SK-N-SH treated with all-trans-retinoic acid at 6 μM for 48 hours (cell line): ENCODE measurements at regions not wholly inside any gene's neighbourhood (a gene's known extent, or its start where the extent isn't known, plus 50 kb on each side); places are given as distances from the start of the nearest gene placed in this dataset.

Source experiments
- ATAC-seq: fragments of 200-7000 bp; cut with Tn5 transposase; 3 replicates; pipeline ENCODE4 v1.9.1; 2020; ENCODE audit warnings: mild to moderate bottlenecking, moderate library complexity
- ARNTL ChIP-seq: fragments of 450-650 bp; formaldehyde crosslinking; IDR thresholded peaks from 2 replicates; pipeline ENCODE4 v1.5.0; 2020; ENCODE audit warnings: low read depth, mild to moderate bottlenecking, moderate library complexity, borderline replicate concordance
- BACH2 ChIP-seq: fragments of 250-450 bp; sonication (Bioruptor Pico); IDR thresholded peaks from 2 replicates; pipeline ENCODE4 v1.9.0; 2021; ENCODE audit warnings: mild to moderate bottlenecking, borderline replicate concordance
- CSDC2 ChIP-seq: fragments of 250-450 bp; sonication (Bioruptor Pico); IDR thresholded peaks from 2 replicates; pipeline ENCODE4 v1.5.0; 2020; ENCODE audit warnings: mild to moderate bottlenecking, moderate library complexity
- CSRNP3 ChIP-seq: fragments of 250-450 bp; sonication (Bioruptor Pico); IDR thresholded peaks from 2 replicates; pipeline ENCODE4 v1.5.1; 2021; ENCODE audit warnings: mild to moderate bottlenecking, moderate library complexity
- ESRRG ChIP-seq: fragments of 250-450 bp; sonication (Bioruptor Pico); IDR thresholded peaks from 2 replicates; pipeline ENCODE4 v1.6.1; 2021; ENCODE audit warnings: mild to moderate bottlenecking
- GLIS3 ChIP-seq: fragments of 250-450 bp; sonication (Bioruptor Pico); IDR thresholded peaks from 2 replicates; pipeline ENCODE4 v1.5.0; 2020; ENCODE audit warnings: mild to moderate bottlenecking, moderate library complexity
- ISL1 ChIP-seq: fragments of 250-450 bp; sonication (Bioruptor Pico); IDR thresholded peaks from 2 replicates; pipeline ENCODE4 v2.1.2; 2022; ENCODE audit warnings: mild to moderate bottlenecking, moderate library complexity
- OSR1 ChIP-seq: fragments of 250-450 bp; sonication (Bioruptor Pico); IDR thresholded peaks from 2 replicates; pipeline ENCODE4 v1.8.0; 2022; ENCODE audit warnings: moderate library complexity, mild to moderate bottlenecking, inconsistent platforms
- PATZ1 ChIP-seq: fragments of 250-450 bp; sonication (Bioruptor Pico); IDR thresholded peaks from 2 replicates; pipeline ENCODE4 v1.8.0; 2020; ENCODE audit warnings: mild to moderate bottlenecking, moderate library complexity, borderline replicate concordance
- POU6F1 ChIP-seq: fragments of 250-450 bp; sonication (Bioruptor Pico); IDR thresholded peaks from 2 replicates; pipeline ENCODE4 v1.8.0; 2021; ENCODE audit warnings: low read depth, mild to moderate bottlenecking, moderate library complexity, borderline replicate concordance
- PPARA ChIP-seq: fragments of 250-450 bp; sonication (Bioruptor Pico); IDR thresholded peaks from 2 replicates; pipeline ENCODE4 v1.5.0; 2020; ENCODE audit warnings: mild to moderate bottlenecking, borderline replicate concordance
- RARB ChIP-seq: fragments of 250-450 bp; sonication (Bioruptor Pico); IDR thresholded peaks from 2 replicates; pipeline ENCODE4 v1.8.0; 2021; ENCODE audit warnings: mild to moderate bottlenecking, moderate library complexity
- TCF4 ChIP-seq: fragments of 250-450 bp; sonication (Bioruptor Pico); IDR thresholded peaks from 2 replicates; pipeline ENCODE4 v1.8.0; 2021; ENCODE audit warnings: mild to moderate bottlenecking, moderate library complexity, borderline replicate concordance
- ZNF565 ChIP-seq: fragments of 450-650 bp; formaldehyde crosslinking; conservative IDR thresholded peaks from 2 replicates; pipeline ENCODE4 v1.5.0; 2020; ENCODE audit warnings: low read depth, mild to moderate bottlenecking, moderate library complexity
- ZNF8 ChIP-seq: fragments of 450-650 bp; formaldehyde crosslinking; IDR thresholded peaks from 2 replicates; pipeline ENCODE4 v1.5.0; 2020; ENCODE audit warnings: mild to moderate bottlenecking, moderate library complexity
- TF ChIP-seq, protein P1 (sequence below): fragments of 250-450 bp; sonication (Bioruptor Pico); IDR thresholded peaks from 2 replicates; pipeline ENCODE4 v1.5.0; 2020; ENCODE audit warnings: mild to moderate bottlenecking, moderate library complexity
- TF ChIP-seq, protein P2 (sequence below): fragments of 250-450 bp; sonication (Bioruptor Pico); IDR thresholded peaks from 2 replicates; pipeline ENCODE4 v1.5.1; 2020; ENCODE audit warnings: low read depth, mild to moderate bottlenecking, moderate library complexity

- TF ChIP-seq PATZ1 (CRISPR knock-in tag) (no peak), GLIS3 (CRISPR knock-in tag) (no peak), OSR1 (CRISPR knock-in tag) (no peak), CSRNP3 (CRISPR knock-in tag) (no peak), ESRRG (CRISPR knock-in tag) (no peak), ARNTL (no peak), POU6F1 (CRISPR knock-in tag) (no peak), BACH2 (CRISPR knock-in tag) (no peak), ZNF565 (CRISPR knock-in tag) (no peak)
- TF ChIP-seq, protein P1, sequence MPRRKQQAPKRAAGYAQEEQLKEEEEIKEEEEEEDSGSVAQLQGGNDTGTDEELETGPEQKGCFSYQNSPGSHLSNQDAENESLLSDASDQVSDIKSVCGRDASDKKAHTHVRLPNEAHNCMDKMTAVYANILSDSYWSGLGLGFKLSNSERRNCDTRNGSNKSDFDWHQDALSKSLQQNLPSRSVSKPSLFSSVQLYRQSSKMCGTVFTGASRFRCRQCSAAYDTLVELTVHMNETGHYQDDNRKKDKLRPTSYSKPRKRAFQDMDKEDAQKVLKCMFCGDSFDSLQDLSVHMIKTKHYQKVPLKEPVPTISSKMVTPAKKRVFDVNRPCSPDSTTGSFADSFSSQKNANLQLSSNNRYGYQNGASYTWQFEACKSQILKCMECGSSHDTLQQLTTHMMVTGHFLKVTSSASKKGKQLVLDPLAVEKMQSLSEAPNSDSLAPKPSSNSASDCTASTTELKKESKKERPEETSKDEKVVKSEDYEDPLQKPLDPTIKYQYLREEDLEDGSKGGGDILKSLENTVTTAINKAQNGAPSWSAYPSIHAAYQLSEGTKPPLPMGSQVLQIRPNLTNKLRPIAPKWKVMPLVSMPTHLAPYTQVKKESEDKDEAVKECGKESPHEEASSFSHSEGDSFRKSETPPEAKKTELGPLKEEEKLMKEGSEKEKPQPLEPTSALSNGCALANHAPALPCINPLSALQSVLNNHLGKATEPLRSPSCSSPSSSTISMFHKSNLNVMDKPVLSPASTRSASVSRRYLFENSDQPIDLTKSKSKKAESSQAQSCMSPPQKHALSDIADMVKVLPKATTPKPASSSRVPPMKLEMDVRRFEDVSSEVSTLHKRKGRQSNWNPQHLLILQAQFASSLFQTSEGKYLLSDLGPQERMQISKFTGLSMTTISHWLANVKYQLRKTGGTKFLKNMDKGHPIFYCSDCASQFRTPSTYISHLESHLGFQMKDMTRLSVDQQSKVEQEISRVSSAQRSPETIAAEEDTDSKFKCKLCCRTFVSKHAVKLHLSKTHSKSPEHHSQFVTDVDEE (CRISPR knock-in tag) = no peak
- TF ChIP-seq, protein P2, sequence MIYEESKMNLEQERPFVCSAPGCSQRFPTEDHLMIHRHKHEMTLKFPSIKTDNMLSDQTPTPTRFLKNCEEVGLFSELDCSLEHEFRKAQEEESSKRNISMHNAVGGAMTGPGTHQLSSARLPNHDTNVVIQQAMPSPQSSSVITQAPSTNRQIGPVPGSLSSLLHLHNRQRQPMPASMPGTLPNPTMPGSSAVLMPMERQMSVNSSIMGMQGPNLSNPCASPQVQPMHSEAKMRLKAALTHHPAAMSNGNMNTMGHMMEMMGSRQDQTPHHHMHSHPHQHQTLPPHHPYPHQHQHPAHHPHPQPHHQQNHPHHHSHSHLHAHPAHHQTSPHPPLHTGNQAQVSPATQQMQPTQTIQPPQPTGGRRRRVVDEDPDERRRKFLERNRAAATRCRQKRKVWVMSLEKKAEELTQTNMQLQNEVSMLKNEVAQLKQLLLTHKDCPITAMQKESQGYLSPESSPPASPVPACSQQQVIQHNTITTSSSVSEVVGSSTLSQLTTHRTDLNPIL (CRISPR knock-in tag) = no peak
- TF ChIP-seq, all 23 proteins: peak for 0
- ATAC-seq = no peak
Measured at GRCh38 chr9:107793541-107793940, 304.0 kb upstream of the KLF4 start.

GRCh38 chr9:107792596-107792995, 303.0 kb upstream of the KLF4 start:
- TF ChIP-seq BACH2 (CRISPR knock-in tag) (no peak), OSR1 (CRISPR knock-in tag) (no peak), RARB (CRISPR knock-in tag) (no peak), CSDC2 (CRISPR knock-in tag) (no peak)
- ATAC-seq = no peak

DNA sequence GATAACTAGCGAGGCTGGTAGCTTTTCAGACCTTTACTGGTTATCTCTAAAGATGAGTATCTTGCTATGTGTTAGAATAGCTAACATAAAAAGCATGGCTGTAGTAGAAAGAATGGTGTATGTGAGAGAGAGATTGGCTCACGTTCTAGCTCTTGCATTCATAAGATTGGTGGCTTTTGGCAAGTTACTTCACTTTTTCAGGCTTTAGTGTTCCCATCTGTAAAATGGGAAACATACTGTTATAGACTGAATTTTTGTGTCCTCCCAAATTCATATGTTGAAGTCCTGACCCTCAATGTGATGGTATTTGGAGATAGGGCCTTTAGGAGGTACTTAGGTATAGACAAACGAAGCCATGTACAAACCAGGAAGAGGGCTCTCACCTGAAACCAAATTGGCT, 302.4 kb upstream of the KLF4 start:
- no peak for TF ChIP-seq ZNF8
- TF ChIP-seq ISL1 (CRISPR knock-in tag) = no peak
- no peak for TF ChIP-seq TCF4 (CRISPR knock-in tag)
- TF ChIP-seq PATZ1 (CRISPR knock-in tag) = no peak
- no peak for TF ChIP-seq PPARA (CRISPR knock-in tag)
- TF ChIP-seq, protein P1 (CRISPR knock-in tag) = no peak
- TF ChIP-seq CSRNP3 (CRISPR knock-in tag) = no peak
- no peak for ATAC-seq
